HEK293 (cell line): ENCODE measurements at regions not wholly inside any gene's neighbourhood (a gene's known extent, or its start where the extent isn't known, plus 50 kb on each side); places are given as distances from the start of the nearest gene placed in this dataset.

Experiments used
- CTCF ChIA-PET: fragments of 350-600 bp; formaldehyde crosslinking; extraction: SDS; loops from one replicate; lab custom pipeline; 2021; ENCODE audit warnings: antibody characterized with exemption; lab: Yijun Ruan, JAX
- POLR2A ChIA-PET: fragments of 300-600 bp; formaldehyde crosslinking; extraction: SDS; loops from one replicate; lab custom pipeline; 2020; ENCODE audit warnings: antibody characterized with exemption, inconsistent platforms; lab: Yijun Ruan, JAX
- H3K27ac ChIP-seq: fragments of 200-500 bp; sonication (Bioruptor generic); 2 replicates; pipeline ENCODE4 v1.5.1; 2014; ENCODE audit warnings: low read depth, low read length, control low read depth, inconsistent platforms; ENCODE audit errors: extremely low read depth
- H3K36me3 ChIP-seq, 2 experiments: fragments of 200-500 bp in 1 of 2; sonication (Bioruptor generic) in 1 of 2; 1 replicate in 1 of 2; 2 replicates in 1 of 2; pipeline ENCODE4 v1.5.1; 2014 to 2017; ENCODE audit warnings: inconsistent platforms in 2 of 2, low read length in 2 of 2; ENCODE audit not compliant: control insufficient read depth in 2 of 2, insufficient read depth in 1 of 2
- H3K4me1 ChIP-seq: fragments of 200-500 bp; sonication (Bioruptor generic); 2 replicates; pipeline ENCODE4 v1.5.1; 2014; ENCODE audit warnings: mild to moderate bottlenecking, low read length, inconsistent platforms; ENCODE audit not compliant: control insufficient read depth, insufficient read depth
- H3K4me3 ChIP-seq: 2 replicates; pipeline ENCODE4 v1.5.1; 2011; ENCODE audit warnings: low read depth, mild to moderate bottlenecking, control low read depth, low read length, moderate library complexity
- H3K9me3 ChIP-seq: fragments of 200-500 bp; sonication (Bioruptor generic); 2 replicates; pipeline ENCODE4 v1.5.1; 2014; ENCODE audit warnings: low read depth, low read length, inconsistent platforms; ENCODE audit not compliant: control insufficient read depth, insufficient read depth
- ZNF133 ChIP-seq: fragments of 450-650 bp; formaldehyde crosslinking; IDR thresholded peaks from 2 replicates; pipeline ENCODE4 v1.5.1; 2016; ENCODE audit warnings: missing biosample characterization, missing genetic modification characterization
- ZNF138 ChIP-seq: fragments of 450-650 bp; formaldehyde crosslinking; IDR thresholded peaks from 2 replicates; pipeline ENCODE4 v1.5.1; 2016; ENCODE audit warnings: missing biosample characterization, missing genetic modification characterization, borderline replicate concordance
- ZNF214 ChIP-seq: fragments of 450-650 bp; formaldehyde crosslinking; IDR thresholded peaks from 2 replicates; pipeline ENCODE4 v1.5.1; 2017; ENCODE audit warnings: missing biosample characterization, mild to moderate bottlenecking, missing genetic modification characterization, borderline replicate concordance
- ZNF341 ChIP-seq: fragments of 450-650 bp; formaldehyde crosslinking; IDR thresholded peaks from 2 replicates; pipeline ENCODE4; 2016; ENCODE audit warnings: low read depth, missing biosample characterization, missing genetic modification characterization
- ZNF350 ChIP-seq: fragments of 450-650 bp; formaldehyde crosslinking; IDR thresholded peaks from 2 replicates; pipeline ENCODE4 v1.5.0; 2017; ENCODE audit warnings: missing biosample characterization, mild to moderate bottlenecking, missing genetic modification characterization
- ZNF354C ChIP-seq: fragments of 450-650 bp; formaldehyde crosslinking; IDR thresholded peaks from 2 replicates; pipeline ENCODE4 v1.5.1; 2016; ENCODE audit warnings: missing biosample characterization, missing genetic modification characterization, low read depth, borderline replicate concordance
- ZNF37A ChIP-seq: fragments of 450-650 bp; IDR thresholded peaks from 2 replicates; pipeline ENCODE4 v1.5.1; 2018; ENCODE audit warnings: missing biosample characterization, missing genetic modification characterization
- ZNF514 ChIP-seq: fragments of 450-650 bp; formaldehyde crosslinking; IDR thresholded peaks from 2 replicates; pipeline ENCODE4 v1.5.1; 2016; ENCODE audit warnings: missing biosample characterization, missing genetic modification characterization
- ZNF596 ChIP-seq: fragments of 450-650 bp; IDR thresholded peaks from 2 replicates; pipeline ENCODE4 v1.5.0; 2018; ENCODE audit warnings: missing biosample characterization, mild to moderate bottlenecking, missing genetic modification characterization, moderate library complexity
- TF ChIP-seq, protein P1 (sequence below): fragments of 450-650 bp; formaldehyde crosslinking; conservative IDR thresholded peaks from 2 replicates; pipeline ENCODE4 v1.5.1; 2016; ENCODE audit warnings: low read depth, missing biosample characterization, missing genetic modification characterization
- TF ChIP-seq, protein P2 (sequence below): fragments of 450-650 bp; formaldehyde crosslinking; IDR thresholded peaks from 2 replicates; pipeline ENCODE4 v1.5.1; 2016; ENCODE audit warnings: missing biosample characterization, missing genetic modification characterization
- TF ChIP-seq, protein P3 (sequence below): fragments of 450-650 bp; formaldehyde crosslinking; IDR thresholded peaks from 2 replicates; pipeline ENCODE4 v1.5.1; 2016; ENCODE audit warnings: missing biosample characterization, missing genetic modification characterization
- TF ChIP-seq, protein P4 (sequence below): fragments of 450-650 bp; formaldehyde crosslinking; IDR thresholded peaks from 2 replicates; pipeline ENCODE4 v1.5.1; 2017; ENCODE audit warnings: missing biosample characterization, missing genetic modification characterization
- TF ChIP-seq, protein P5 (sequence below): fragments of 450-650 bp; formaldehyde crosslinking; IDR thresholded peaks from 2 replicates; pipeline ENCODE4 v1.5.1; 2016; ENCODE audit warnings: missing biosample characterization, missing genetic modification characterization
- TF ChIP-seq, protein P6 (sequence below): fragments of 450-650 bp; formaldehyde crosslinking; IDR thresholded peaks from 2 replicates; pipeline ENCODE4 v1.5.1; 2016; ENCODE audit warnings: missing biosample characterization, missing genetic modification characterization

DNA sequence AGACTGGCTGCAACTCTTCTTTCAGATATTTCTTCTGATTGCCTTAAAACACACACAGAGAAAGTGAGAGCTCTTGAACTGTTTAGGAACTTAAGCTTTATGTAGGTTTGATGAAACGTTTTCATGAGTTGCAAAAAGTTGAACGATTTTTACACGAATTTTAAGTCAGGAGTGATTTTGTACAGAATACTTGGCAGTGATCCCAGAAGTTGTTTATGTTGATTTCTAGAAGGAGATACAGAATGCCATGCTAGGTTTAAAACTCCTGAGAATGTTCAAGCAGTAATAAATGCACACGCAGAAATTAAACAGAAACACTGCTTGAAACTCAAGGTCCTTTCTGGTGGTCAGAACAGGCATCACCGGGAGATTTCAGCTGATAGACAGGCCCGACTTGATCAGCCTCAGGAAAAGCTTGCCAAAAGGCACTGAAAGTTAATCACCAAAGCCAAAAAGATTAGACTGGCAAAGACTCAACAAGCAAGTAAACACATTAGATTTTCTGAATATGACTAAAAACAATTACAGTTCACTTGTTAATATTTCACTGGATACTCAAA, 123.1 kb downstream of the SOCS6 start (continued):
- TF ChIP-seq, protein P1, sequence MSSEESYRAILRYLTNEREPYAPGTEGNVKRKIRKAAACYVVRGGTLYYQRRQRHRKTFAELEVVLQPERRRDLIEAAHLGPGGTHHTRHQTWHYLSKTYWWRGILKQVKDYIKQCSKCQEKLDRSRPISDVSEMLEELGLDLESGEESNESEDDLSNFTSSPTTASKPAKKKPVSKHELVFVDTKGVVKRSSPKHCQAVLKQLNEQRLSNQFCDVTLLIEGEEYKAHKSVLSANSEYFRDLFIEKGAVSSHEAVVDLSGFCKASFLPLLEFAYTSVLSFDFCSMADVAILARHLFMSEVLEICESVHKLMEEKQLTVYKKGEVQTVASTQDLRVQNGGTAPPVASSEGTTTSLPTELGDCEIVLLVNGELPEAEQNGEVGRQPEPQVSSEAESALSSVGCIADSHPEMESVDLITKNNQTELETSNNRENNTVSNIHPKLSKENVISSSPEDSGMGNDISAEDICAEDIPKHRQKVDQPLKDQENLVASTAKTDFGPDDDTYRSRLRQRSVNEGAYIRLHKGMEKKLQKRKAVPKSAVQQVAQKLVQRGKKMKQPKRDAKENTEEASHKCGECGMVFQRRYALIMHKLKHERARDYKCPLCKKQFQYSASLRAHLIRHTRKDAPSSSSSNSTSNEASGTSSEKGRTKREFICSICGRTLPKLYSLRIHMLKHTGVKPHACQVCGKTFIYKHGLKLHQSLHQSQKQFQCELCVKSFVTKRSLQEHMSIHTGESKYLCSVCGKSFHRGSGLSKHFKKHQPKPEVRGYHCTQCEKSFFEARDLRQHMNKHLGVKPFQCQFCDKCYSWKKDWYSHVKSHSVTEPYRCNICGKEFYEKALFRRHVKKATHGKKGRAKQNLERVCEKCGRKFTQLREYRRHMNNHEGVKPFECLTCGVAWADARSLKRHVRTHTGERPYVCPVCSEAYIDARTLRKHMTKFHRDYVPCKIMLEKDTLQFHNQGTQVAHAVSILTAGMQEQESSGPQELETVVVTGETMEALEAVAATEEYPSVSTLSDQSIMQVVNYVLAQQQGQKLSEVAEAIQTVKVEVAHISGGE (tag by site-specific recombination), result no peak
- TF ChIP-seq ZNF354C (tag by site-specific recombination), result no peak
- TF ChIP-seq, protein P2, sequence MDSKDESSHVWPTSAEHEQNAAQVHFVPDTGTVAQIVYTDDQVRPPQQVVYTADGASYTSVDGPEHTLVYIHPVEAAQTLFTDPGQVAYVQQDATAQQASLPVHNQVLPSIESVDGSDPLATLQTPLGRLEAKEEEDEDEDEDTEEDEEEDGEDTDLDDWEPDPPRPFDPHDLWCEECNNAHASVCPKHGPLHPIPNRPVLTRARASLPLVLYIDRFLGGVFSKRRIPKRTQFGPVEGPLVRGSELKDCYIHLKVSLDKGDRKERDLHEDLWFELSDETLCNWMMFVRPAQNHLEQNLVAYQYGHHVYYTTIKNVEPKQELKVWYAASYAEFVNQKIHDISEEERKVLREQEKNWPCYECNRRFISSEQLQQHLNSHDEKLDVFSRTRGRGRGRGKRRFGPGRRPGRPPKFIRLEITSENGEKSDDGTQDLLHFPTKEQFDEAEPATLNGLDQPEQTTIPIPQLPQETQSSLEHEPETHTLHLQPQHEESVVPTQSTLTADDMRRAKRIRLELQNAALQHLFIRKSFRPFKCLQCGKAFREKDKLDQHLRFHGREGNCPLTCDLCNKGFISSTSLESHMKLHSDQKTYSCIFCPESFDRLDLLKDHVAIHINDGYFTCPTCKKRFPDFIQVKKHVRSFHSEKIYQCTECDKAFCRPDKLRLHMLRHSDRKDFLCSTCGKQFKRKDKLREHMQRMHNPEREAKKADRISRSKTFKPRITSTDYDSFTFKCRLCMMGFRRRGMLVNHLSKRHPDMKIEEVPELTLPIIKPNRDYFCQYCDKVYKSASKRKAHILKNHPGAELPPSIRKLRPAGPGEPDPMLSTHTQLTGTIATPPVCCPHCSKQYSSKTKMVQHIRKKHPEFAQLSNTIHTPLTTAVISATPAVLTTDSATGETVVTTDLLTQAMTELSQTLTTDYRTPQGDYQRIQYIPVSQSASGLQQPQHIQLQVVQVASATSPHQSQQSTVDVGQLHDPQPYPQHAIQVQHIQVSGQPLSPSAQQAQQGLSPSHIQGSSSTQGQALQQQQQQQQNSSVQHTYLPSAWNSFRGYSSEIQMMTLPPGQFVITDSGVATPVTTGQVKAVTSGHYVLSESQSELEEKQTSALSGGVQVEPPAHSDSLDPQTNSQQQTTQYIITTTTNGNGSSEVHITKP, result no peak
- TF ChIP-seq ZNF350 (tag by site-specific recombination), result no peak

DNA sequence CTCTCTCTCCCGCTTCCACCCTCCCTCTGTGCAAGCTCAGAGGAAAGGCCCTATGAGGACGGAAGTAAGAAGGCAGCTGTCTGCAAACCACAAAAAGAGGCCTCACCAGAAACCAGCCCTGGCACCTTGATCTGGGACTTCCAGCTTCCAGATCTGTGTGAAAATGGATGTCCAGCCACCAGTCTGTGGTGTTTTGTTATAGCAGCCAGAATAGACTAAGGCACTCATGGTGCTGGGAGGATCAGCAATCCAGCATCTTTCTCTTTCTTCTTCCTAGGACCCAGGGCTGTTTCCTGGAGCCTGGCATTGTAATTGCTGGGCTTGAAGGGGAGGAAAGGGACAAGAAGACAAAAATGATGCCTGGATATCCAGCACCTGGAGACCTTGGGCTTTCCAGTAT, 122.5 kb downstream of the SOCS6 start:
- H3K27ac ChIP-seq, result no peak overlapping the region
- H3K4me3 ChIP-seq, result no peak overlapping the region
- no peaks in the 10 kb centered on the region for H3K4me1 ChIP-seq
- H3K36me3 ChIP-seq, result no peaks in the 10 kb centered on the region
- H3K9me3 ChIP-seq, result no peaks in the 10 kb centered on the region
- POLR2A ChIA-PET, result interaction anchor here (0.7 kb wide), 1 partner anchor 8 kb away, joined by 3 read pairs; no protein-coding TSS in a partner anchor
- TF ChIP-seq ZNF341 (tag by site-specific recombination), result no peak
- TF ChIP-seq ZNF214, result no peak
- TF ChIP-seq, protein P3, sequence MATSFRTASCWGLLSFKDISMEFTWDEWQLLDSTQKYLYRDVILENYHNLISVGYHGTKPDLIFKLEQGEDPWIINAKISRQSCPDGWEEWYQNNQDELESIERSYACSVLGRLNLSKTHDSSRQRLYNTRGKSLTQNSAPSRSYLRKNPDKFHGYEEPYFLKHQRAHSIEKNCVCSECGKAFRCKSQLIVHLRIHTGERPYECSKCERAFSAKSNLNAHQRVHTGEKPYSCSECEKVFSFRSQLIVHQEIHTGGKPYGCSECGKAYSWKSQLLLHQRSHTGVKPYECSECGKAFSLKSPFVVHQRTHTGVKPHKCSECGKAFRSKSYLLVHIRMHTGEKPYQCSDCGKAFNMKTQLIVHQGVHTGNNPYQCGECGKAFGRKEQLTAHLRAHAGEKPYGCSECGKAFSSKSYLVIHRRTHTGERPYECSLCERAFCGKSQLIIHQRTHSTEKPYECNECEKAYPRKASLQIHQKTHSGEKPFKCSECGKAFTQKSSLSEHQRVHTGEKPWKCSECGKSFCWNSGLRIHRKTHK (tag by site-specific recombination), result no peak
- TF ChIP-seq ZNF133, result no peak
- no peak for TF ChIP-seq ZNF514 (tag by site-specific recombination)
- TF ChIP-seq, protein P4, sequence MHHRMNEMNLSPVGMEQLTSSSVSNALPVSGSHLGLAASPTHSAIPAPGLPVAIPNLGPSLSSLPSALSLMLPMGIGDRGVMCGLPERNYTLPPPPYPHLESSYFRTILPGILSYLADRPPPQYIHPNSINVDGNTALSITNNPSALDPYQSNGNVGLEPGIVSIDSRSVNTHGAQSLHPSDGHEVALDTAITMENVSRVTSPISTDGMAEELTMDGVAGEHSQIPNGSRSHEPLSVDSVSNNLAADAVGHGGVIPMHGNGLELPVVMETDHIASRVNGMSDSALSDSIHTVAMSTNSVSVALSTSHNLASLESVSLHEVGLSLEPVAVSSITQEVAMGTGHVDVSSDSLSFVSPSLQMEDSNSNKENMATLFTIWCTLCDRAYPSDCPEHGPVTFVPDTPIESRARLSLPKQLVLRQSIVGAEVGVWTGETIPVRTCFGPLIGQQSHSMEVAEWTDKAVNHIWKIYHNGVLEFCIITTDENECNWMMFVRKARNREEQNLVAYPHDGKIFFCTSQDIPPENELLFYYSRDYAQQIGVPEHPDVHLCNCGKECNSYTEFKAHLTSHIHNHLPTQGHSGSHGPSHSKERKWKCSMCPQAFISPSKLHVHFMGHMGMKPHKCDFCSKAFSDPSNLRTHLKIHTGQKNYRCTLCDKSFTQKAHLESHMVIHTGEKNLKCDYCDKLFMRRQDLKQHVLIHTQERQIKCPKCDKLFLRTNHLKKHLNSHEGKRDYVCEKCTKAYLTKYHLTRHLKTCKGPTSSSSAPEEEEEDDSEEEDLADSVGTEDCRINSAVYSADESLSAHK (tag by site-specific recombination), result no peak
- TF ChIP-seq ZNF37A (tag by site-specific recombination), result no peak
- TF ChIP-seq, protein P5, sequence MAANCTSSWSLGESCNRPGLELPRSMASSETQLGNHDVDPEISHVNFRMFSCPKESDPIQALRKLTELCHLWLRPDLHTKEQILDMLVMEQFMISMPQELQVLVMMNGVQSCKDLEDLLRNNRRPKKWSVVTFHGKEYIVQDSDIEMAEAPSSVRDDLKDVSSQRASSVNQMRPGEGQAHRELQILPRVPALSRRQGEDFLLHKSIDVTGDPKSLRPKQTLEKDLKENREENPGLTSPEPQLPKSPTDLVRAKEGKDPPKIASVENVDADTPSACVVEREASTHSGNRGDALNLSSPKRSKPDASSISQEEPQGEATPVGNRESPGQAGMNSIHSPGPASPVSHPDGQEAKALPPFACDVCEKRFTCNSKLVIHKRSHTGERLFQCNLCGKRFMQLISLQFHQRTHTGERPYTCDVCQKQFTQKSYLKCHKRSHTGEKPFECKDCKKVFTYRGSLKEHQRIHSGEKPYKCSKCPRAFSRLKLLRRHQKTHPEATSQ (tag by site-specific recombination), result no peak
- TF ChIP-seq ZNF138 (tag by site-specific recombination), result no peak
- TF ChIP-seq, protein P6, sequence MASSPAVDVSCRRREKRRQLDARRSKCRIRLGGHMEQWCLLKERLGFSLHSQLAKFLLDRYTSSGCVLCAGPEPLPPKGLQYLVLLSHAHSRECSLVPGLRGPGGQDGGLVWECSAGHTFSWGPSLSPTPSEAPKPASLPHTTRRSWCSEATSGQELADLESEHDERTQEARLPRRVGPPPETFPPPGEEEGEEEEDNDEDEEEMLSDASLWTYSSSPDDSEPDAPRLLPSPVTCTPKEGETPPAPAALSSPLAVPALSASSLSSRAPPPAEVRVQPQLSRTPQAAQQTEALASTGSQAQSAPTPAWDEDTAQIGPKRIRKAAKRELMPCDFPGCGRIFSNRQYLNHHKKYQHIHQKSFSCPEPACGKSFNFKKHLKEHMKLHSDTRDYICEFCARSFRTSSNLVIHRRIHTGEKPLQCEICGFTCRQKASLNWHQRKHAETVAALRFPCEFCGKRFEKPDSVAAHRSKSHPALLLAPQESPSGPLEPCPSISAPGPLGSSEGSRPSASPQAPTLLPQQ (tag by site-specific recombination), result no peak
- TF ChIP-seq ZNF596 (tag by site-specific recombination), result no peak
- CTCF ChIA-PET, result interaction anchor here (0.8 kb wide), 1 partner anchor 216 kb away, joined by 3 read pairs; no protein-coding TSS in a partner anchor
